ENCODE measurements at regions not wholly inside any gene's neighbourhood (a gene's known extent, or its start where the extent isn't known, plus 50 kb on each side); places are given as distances from the start of the nearest gene placed in this dataset.

Small RNAs in the stretch of these regions (small RNA-seq; reads per million reads assigned to genes)
- gene RNY4P16 = 0 to 0.16 (median 0.03) reads per million in 3 experiments

All from neural cell (in vitro differentiated cells).